ENCODE measurements at regions not wholly inside any gene's neighbourhood (a gene's known extent, or its start where the extent isn't known, plus 50 kb on each side); places are given as distances from the start of the nearest gene placed in this dataset.

DNA sequence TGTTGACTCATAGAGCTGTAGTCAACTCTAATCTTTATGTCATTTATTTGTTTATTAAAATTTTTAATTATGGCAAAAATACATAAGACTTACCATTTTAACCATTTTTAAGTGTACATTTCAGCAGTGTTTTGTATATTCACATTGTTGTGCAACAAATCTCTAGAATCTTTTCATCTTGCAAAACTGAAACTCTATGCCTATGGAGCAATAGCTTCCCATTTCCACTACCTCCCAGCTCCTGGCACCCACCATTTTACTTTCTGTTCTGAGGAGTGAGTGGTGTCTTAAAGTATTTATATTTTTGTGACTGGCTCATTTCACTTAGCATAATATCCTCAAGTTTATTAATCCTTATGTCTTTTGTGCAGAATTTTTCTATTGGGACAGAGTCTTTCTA, 181.0 kb downstream of the GPAT3 start:
- TF ChIP-seq, protein P1, sequence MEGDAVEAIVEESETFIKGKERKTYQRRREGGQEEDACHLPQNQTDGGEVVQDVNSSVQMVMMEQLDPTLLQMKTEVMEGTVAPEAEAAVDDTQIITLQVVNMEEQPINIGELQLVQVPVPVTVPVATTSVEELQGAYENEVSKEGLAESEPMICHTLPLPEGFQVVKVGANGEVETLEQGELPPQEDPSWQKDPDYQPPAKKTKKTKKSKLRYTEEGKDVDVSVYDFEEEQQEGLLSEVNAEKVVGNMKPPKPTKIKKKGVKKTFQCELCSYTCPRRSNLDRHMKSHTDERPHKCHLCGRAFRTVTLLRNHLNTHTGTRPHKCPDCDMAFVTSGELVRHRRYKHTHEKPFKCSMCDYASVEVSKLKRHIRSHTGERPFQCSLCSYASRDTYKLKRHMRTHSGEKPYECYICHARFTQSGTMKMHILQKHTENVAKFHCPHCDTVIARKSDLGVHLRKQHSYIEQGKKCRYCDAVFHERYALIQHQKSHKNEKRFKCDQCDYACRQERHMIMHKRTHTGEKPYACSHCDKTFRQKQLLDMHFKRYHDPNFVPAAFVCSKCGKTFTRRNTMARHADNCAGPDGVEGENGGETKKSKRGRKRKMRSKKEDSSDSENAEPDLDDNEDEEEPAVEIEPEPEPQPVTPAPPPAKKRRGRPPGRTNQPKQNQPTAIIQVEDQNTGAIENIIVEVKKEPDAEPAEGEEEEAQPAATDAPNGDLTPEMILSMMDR (IDR thresholded peaks at IDR 0.05): no peak
- no peak for TF ChIP-seq POLR2AphosphoS5 (IDR thresholded peaks at IDR 0.05)
